ENCODE measurements at regions not wholly inside any gene's neighbourhood (a gene's known extent, or its start where the extent isn't known, plus 50 kb on each side); places are given as distances from the start of the nearest gene placed in this dataset.

GRCh38 chr19:30741566-30741965, 369.4 kb downstream of the ZNF536 start:
- Histone ChIP-seq H3K4me2 (no peak overlapping the region), H3K4me3 (no peak overlapping the region), H3K9me3 (0 out of 3 replicates have a peak, but pooled peaks cover 4% of the 10 kb centered on the region), H3K4me1 (no peaks in the 10 kb centered on the region), H3K27ac (no peak overlapping the region)
- DNase-seq (ENCODE audit: low read depth in 1 of 2, low spot score in 1 of 2) (no peak), FAIRE-seq (no peak), ATAC-seq (no peak)
- WGBS (ENCODE audit: missing lambda C conversion rate): 3% methylated on average over 2 of the region's 2 CpGs
- CTCF ChIA-PET: no interaction called here
- POLR2A ChIA-PET: no interaction called here
- TF ChIP-seq, protein P1, sequence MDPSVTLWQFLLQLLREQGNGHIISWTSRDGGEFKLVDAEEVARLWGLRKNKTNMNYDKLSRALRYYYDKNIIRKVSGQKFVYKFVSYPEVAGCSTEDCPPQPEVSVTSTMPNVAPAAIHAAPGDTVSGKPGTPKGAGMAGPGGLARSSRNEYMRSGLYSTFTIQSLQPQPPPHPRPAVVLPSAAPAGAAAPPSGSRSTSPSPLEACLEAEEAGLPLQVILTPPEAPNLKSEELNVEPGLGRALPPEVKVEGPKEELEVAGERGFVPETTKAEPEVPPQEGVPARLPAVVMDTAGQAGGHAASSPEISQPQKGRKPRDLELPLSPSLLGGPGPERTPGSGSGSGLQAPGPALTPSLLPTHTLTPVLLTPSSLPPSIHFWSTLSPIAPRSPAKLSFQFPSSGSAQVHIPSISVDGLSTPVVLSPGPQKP (IDR thresholded peaks at IDR 0.05; ENCODE audit: low read depth, low read length): no peak
- TF ChIP-seq POLR2A (IDR thresholded peaks at IDR 0.05; ENCODE audit: low read length) (no peak), FOSB (CRISPR knock-in tag; IDR thresholded peaks at IDR 0.05) (no peak), POLR2AphosphoS2 (conservative IDR thresholded peaks at IDR 0.05; ENCODE audit: low read length) (no peak), HMGXB4 (CRISPR knock-in tag; IDR thresholded peaks at IDR 0.05; ENCODE audit: borderline replicate concordance) (no peak), EP300 (IDR thresholded peaks at IDR 0.05) (no peak), MAZ (IDR thresholded peaks at IDR 0.05; ENCODE audit: borderline replicate concordance, low read depth, low read length) (no peak), JUN (IDR thresholded peaks at IDR 0.05) (no peak), RARB (CRISPR knock-in tag; IDR thresholded peaks at IDR 0.05) (no peak), EHMT2 (IDR thresholded peaks at IDR 0.05; ENCODE audit: low read depth) (no peak), RNF2 (IDR thresholded peaks at IDR 0.05; ENCODE audit: borderline replicate concordance, low read depth) (no peak), EHF (CRISPR knock-in tag; IDR thresholded peaks at IDR 0.05) (no peak), HOXB5 (CRISPR knock-in tag; IDR thresholded peaks at IDR 0.05) (no peak), REST (IDR thresholded peaks at IDR 0.05) (no peak), SMC3 (IDR thresholded peaks at IDR 0.05) (no peak), HOXB13 (CRISPR knock-in tag; IDR thresholded peaks at IDR 0.05; ENCODE audit: low read depth) (no peak), NFE2L2 (conservative IDR thresholded peaks at IDR 0.05; ENCODE audit: low read length) (no peak), TFCP2L1 (CRISPR knock-in tag; IDR thresholded peaks at IDR 0.05) (no peak)
- TF ChIP-seq, protein P2, sequence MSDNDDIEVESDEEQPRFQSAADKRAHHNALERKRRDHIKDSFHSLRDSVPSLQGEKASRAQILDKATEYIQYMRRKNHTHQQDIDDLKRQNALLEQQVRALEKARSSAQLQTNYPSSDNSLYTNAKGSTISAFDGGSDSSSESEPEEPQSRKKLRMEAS (IDR thresholded peaks at IDR 0.05): no peak

GRCh38 chr19:30739394-30739793, 367.2 kb downstream of the ZNF536 start:
- TF ChIP-seq EHMT2 (IDR thresholded peaks at IDR 0.05; ENCODE audit: low read depth) (no peak), POLR2A (IDR thresholded peaks at IDR 0.05; ENCODE audit: low read length) (no peak), RAD21 (conservative IDR thresholded peaks at IDR 0.05 in 1 of 2, IDR thresholded peaks at IDR 0.05 in 1 of 2) (no peak), CBX8 (IDR thresholded peaks at IDR 0.05) (no peak), NPAS2 (CRISPR knock-in tag; IDR thresholded peaks at IDR 0.05; ENCODE audit: borderline replicate concordance) (no peak), ZFP36 (IDR thresholded peaks at IDR 0.05; ENCODE audit: borderline replicate concordance, partially characterized antibody) (no peak), MAZ (IDR thresholded peaks at IDR 0.05; ENCODE audit: borderline replicate concordance, low read depth, low read length) (no peak), GATA3 (IDR thresholded peaks at IDR 0.05; ENCODE audit: borderline replicate concordance) (no peak), KDM5A (IDR thresholded peaks at IDR 0.05) (no peak), CBX2 (IDR thresholded peaks at IDR 0.05; ENCODE audit: borderline replicate concordance, low read depth) (no peak)
- TF ChIP-seq, protein P2 (IDR thresholded peaks at IDR 0.05): no peak
- TF ChIP-seq, protein P1 (IDR thresholded peaks at IDR 0.05; ENCODE audit: low read depth, low read length): no peak
- TF ChIP-seq, protein P3, sequence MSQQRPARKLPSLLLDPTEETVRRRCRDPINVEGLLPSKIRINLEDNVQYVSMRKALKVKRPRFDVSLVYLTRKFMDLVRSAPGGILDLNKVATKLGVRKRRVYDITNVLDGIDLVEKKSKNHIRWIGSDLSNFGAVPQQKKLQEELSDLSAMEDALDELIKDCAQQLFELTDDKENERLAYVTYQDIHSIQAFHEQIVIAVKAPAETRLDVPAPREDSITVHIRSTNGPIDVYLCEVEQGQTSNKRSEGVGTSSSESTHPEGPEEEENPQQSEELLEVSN (IDR thresholded peaks at IDR 0.05; ENCODE audit: borderline replicate concordance, low read depth): no peak
- ATAC-seq: no peak
- H3K27ac ChIP-seq: no peak overlapping the region
- FAIRE-seq: no peak
- H3K4me2 ChIP-seq: no peak overlapping the region
- 0 out of 3 replicates have a peak, but pooled peaks cover 2% of the 10 kb centered on the region for H3K9me3 ChIP-seq
- no peak for DNase-seq (ENCODE audit: low read depth in 1 of 2, low spot score in 1 of 2)
- ChIA-PET POLR2A (no interaction called here), CTCF (interaction anchor here (0.8 to 1.4 kb wide), 2 partner anchors 8 to 50 kb away, joined by 3 to 4 read pairs; no protein-coding TSS in a partner anchor)
- no peak overlapping the region for H3K4me3 ChIP-seq
- 21% methylated on average over 5 of the region's 5 CpGs for WGBS (ENCODE audit: missing lambda C conversion rate)
- H3K4me1 ChIP-seq: no peaks in the 10 kb centered on the region
